GM12864 (cell line): ENCODE measurements at regions not wholly inside any gene's neighbourhood (a gene's known extent, or its start where the extent isn't known, plus 50 kb on each side); places are given as distances from the start of the nearest gene placed in this dataset.
A peak's percentile ranks its signal among the peaks of the same experiment; 100 is the strongest.

Source experiments
- DNase-seq: peaks from one replicate; pipeline ENCODE4 v3.0.0-alpha.2; 2011; ENCODE audit warnings: low read depth
- H3K4me3 ChIP-seq: 2 replicates; pipeline ENCODE4 v1.5.1; 2011; ENCODE audit warnings: mild to moderate bottlenecking, low read depth, low read length, control low read depth
- CTCF ChIP-seq: IDR thresholded peaks from 2 replicates; pipeline ENCODE4 v1.5.1; 2011; ENCODE audit warnings: low read depth, mild to moderate bottlenecking, moderate library complexity, low read length, control low read depth, inconsistent platforms; ENCODE audit errors: missing control alignments

- TF ChIP-seq CTCF: no peak
- H3K4me3 ChIP-seq: no peak overlapping the region
- DNase-seq: no peak
These were observed 123.6 kb upstream of the IPO9 start for GRCh38 chr1:201705389-201705788.

- TF ChIP-seq CTCF: no peak
- DNase-seq: no peak
- no peak overlapping the region for H3K4me3 ChIP-seq
These were observed 122.8 kb upstream of the IPO9 start for GRCh38 chr1:201706109-201706508.

- no peak for DNase-seq
- no peak for TF ChIP-seq CTCF
- H3K4me3 ChIP-seq: no peak overlapping the region
These were observed 121.9 kb upstream of the IPO9 start for GRCh38 chr1:201707027-201707426.

GRCh38 chr1:201707656-201708055 lies 121.3 kb upstream of the IPO9 start:
- TF ChIP-seq CTCF: no peak
- no peak for DNase-seq
- H3K4me3 ChIP-seq: no peak overlapping the region

- DNase-seq: no peak
- no peak overlapping the region for H3K4me3 ChIP-seq
- no peak for TF ChIP-seq CTCF
These were observed 120.9 kb upstream of the IPO9 start for GRCh38 chr1:201708085-201708512.

- H3K4me3 ChIP-seq: no peak overlapping the region
- TF ChIP-seq CTCF: no peak
- no peak for DNase-seq
These were observed 120.3 kb upstream of the IPO9 start for GRCh38 chr1:201708691-201709090.

- H3K4me3 ChIP-seq: no peak overlapping the region
- DNase-seq: no peak
- peak; percentile 94 for TF ChIP-seq CTCF
These were observed 119.2 kb upstream of the IPO9 start for GRCh38 chr1:201709564-201710295.
